ENCODE measurements at regions not wholly inside any gene's neighbourhood (a gene's known extent, or its start where the extent isn't known, plus 50 kb on each side); places are given as distances from the start of the nearest gene placed in this dataset.

- TF ChIP-seq CTCF (optimal IDR thresholded peaks at IDR 0.05 in 1 of 3, IDR thresholded peaks at IDR 0.05 in 1 of 3, conservative IDR thresholded peaks at IDR 0.05 in 1 of 3; ENCODE audit: extremely low read depth in 1 of 3, insufficient read depth in 2 of 3, low read length in 3 of 3) (no peak), EZH2 (IDR thresholded peaks at IDR 0.05; ENCODE audit: low read length) (no peak)
Observed at GRCh38 chr10:28997734-28998133, 291.1 kb upstream of the LYZL1 start.
